ENCODE measurements at regions not wholly inside any gene's neighbourhood (a gene's known extent, or its start where the extent isn't known, plus 50 kb on each side); places are given as distances from the start of the nearest gene placed in this dataset.

DNA sequence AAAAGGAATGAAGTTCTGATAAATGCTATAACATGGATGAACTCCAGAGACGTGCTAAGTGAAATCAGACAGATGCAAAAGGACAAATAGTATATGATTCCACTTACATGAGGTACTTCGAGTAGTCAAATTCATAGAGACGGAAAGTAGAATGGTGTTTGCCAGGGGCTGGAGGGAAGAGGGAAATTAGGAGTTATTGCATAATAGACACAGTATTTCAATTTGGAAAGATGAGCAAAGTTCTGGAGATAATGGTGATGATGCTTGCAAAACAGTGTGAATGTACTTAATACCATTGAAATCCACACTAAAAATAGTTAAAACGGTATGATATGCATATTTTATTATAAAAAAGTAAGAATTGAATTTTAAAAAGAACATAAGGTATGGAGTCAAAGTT, 84.9 kb upstream of the STXBP5 start:
- Mint-ChIP-seq H3K27me3 (ENCODE audit: unreplicated experiment) (no peaks in the 10 kb centered on the region), H3K27ac (ENCODE audit: unreplicated experiment) (no peak overlapping the region), H3K36me3 (ENCODE audit: unreplicated experiment) (no peaks in the 10 kb centered on the region), H3K4me1 (ENCODE audit: low read depth, unreplicated experiment) (no peaks in the 10 kb centered on the region), H3K9me3 (ENCODE audit: unreplicated experiment) (no peaks in the 10 kb centered on the region), H3K4me3 (ENCODE audit: unreplicated experiment) (no peak overlapping the region)
- DNase-seq: no peak
- TF ChIP-seq, protein P1, sequence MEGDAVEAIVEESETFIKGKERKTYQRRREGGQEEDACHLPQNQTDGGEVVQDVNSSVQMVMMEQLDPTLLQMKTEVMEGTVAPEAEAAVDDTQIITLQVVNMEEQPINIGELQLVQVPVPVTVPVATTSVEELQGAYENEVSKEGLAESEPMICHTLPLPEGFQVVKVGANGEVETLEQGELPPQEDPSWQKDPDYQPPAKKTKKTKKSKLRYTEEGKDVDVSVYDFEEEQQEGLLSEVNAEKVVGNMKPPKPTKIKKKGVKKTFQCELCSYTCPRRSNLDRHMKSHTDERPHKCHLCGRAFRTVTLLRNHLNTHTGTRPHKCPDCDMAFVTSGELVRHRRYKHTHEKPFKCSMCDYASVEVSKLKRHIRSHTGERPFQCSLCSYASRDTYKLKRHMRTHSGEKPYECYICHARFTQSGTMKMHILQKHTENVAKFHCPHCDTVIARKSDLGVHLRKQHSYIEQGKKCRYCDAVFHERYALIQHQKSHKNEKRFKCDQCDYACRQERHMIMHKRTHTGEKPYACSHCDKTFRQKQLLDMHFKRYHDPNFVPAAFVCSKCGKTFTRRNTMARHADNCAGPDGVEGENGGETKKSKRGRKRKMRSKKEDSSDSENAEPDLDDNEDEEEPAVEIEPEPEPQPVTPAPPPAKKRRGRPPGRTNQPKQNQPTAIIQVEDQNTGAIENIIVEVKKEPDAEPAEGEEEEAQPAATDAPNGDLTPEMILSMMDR (IDR thresholded peaks at IDR 0.05; ENCODE audit: partially characterized antibody, unreplicated experiment): no peak

DNA sequence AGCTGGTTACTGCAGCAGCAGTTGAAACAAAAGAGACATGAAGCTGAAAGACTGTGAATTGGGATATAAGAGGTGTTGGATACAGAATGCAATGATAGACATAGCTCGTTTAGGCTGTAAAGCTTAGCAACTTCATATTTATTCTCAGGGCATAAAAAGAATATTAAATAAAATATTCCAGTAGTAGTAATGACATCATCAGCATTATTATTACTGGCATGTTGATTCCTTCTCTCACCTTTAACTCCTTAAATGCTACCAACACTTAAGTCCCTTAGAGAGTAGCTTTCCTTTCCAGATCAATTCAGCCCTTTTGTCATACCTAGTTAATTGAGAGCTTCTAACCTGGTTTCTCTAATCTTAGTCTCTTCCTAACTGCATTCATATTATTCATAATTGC, 81.4 kb upstream of the STXBP5 start:
- no peaks in the 10 kb centered on the region for H3K4me1 Mint-ChIP-seq (ENCODE audit: low read depth, unreplicated experiment)
- H3K9me3 Mint-ChIP-seq (ENCODE audit: unreplicated experiment): no peaks in the 10 kb centered on the region
- TF ChIP-seq, protein P1 (IDR thresholded peaks at IDR 0.05; ENCODE audit: partially characterized antibody, unreplicated experiment): no peak
- H3K27me3 Mint-ChIP-seq (ENCODE audit: unreplicated experiment): no peaks in the 10 kb centered on the region
- no peak overlapping the region for H3K4me3 Mint-ChIP-seq (ENCODE audit: unreplicated experiment)
- no peak for DNase-seq
- H3K27ac Mint-ChIP-seq (ENCODE audit: unreplicated experiment): no peak overlapping the region
- no peaks in the 10 kb centered on the region for H3K36me3 Mint-ChIP-seq (ENCODE audit: unreplicated experiment)

DNA sequence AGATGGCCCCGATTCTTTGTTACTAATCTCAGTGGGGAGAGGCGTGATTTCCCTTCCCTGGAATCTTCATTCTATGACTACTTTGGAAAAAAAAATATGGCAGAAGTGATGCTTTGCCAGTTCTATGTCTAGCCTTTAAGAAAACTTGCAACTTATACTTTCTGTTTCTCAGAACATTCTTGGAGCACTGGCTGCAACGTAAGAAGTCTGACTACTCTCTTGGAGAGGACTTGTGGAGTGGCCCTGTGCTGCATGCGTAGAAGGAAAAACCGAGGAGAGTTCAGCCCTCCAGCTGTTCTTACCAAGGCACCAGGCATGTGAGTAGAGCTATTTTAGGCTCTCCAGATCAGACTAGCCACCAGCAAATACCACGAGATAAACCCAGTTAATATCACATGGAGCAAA, 77.6 kb upstream of the STXBP5 start:
- H3K27me3 Mint-ChIP-seq (ENCODE audit: unreplicated experiment): no peaks in the 10 kb centered on the region
- H3K4me3 Mint-ChIP-seq (ENCODE audit: unreplicated experiment): no peak overlapping the region
- H3K9me3 Mint-ChIP-seq (ENCODE audit: unreplicated experiment): no peaks in the 10 kb centered on the region
- TF ChIP-seq, protein P1 (IDR thresholded peaks at IDR 0.05; ENCODE audit: partially characterized antibody, unreplicated experiment): no peak
- no peak overlapping the region for H3K27ac Mint-ChIP-seq (ENCODE audit: unreplicated experiment)
- no peaks in the 10 kb centered on the region for H3K36me3 Mint-ChIP-seq (ENCODE audit: unreplicated experiment)
- H3K4me1 Mint-ChIP-seq (ENCODE audit: low read depth, unreplicated experiment): peaks cover under 1% of the 10 kb centered on the region
- no peak for DNase-seq

DNA sequence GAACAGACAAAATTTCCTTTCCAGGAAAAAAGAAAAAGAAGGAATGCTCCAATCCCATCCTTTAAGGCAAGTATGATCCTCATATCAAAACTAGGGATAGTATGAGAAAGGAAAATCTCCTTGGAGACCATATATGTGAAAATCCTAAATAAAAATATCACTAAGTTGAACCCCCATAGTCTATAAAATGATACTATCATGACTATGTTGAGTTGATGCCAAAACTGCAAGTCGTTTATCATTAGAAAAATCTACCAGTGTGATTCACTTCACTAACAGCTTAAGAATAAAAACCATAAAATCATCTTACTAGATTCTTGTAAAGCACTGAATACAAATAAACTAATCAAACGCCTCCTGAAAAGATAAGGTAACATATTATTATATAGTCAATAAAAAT, 76.6 kb upstream of the STXBP5 start:
- Mint-ChIP-seq H3K27me3 (ENCODE audit: unreplicated experiment) (no peaks in the 10 kb centered on the region), H3K4me1 (ENCODE audit: low read depth, unreplicated experiment) (peaks cover 1% of the 10 kb centered on the region), H3K4me3 (ENCODE audit: unreplicated experiment) (no peak overlapping the region), H3K27ac (ENCODE audit: unreplicated experiment) (no peak overlapping the region), H3K9me3 (ENCODE audit: unreplicated experiment) (no peaks in the 10 kb centered on the region), H3K36me3 (ENCODE audit: unreplicated experiment) (no peaks in the 10 kb centered on the region)
- no peak for DNase-seq
- TF ChIP-seq, protein P1 (IDR thresholded peaks at IDR 0.05; ENCODE audit: partially characterized antibody, unreplicated experiment): no peak

DNA sequence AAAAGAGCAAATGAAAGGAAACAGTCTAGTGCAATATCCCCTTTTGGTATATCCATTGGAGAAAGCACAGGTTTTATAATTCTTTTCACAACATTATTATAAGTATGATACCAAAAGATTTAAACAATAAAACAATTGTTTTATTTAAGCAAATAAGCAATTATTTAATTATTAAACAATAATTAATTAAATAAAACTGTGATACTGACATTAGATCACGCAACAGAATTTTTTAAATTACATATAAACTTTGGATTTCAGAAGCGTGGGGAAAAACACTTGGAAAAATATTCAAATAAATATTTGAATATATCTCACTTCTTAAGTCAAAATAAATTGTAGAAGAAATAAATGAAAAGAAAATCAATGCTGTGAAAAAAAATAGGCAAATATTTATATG, 76.2 kb upstream of the STXBP5 start:
- DNase-seq: no peak
- no peaks in the 10 kb centered on the region for H3K9me3 Mint-ChIP-seq (ENCODE audit: unreplicated experiment)
- peaks cover 1% of the 10 kb centered on the region for H3K4me1 Mint-ChIP-seq (ENCODE audit: low read depth, unreplicated experiment)
- no peak overlapping the region for H3K4me3 Mint-ChIP-seq (ENCODE audit: unreplicated experiment)
- H3K27me3 Mint-ChIP-seq (ENCODE audit: unreplicated experiment): no peaks in the 10 kb centered on the region
- no peaks in the 10 kb centered on the region for H3K36me3 Mint-ChIP-seq (ENCODE audit: unreplicated experiment)
- TF ChIP-seq, protein P1 (IDR thresholded peaks at IDR 0.05; ENCODE audit: partially characterized antibody, unreplicated experiment): no peak
- H3K27ac Mint-ChIP-seq (ENCODE audit: unreplicated experiment): no peak overlapping the region
